ENCODE measurements at regions not wholly inside any gene's neighbourhood (a gene's known extent, or its start where the extent isn't known, plus 50 kb on each side); places are given as distances from the start of the nearest gene placed in this dataset.

GRCh38 chr2:7653617-7654016, 736.4 kb downstream of the RNF144A start:
- no peak for TF ChIP-seq TCF12 (IDR thresholded peaks at IDR 0.05; ENCODE audit: low read depth)
- no peak for TF ChIP-seq NFIC (IDR thresholded peaks at IDR 0.05)
- no peak for TF ChIP-seq TEAD4 (IDR thresholded peaks at IDR 0.05)
- no peak for TF ChIP-seq RAD21 (IDR thresholded peaks at IDR 0.05; ENCODE audit: low read depth)

GRCh38 chr2:7655629-7656028, 738.4 kb downstream of the RNF144A start:
- TF ChIP-seq EGR1 (IDR thresholded peaks at IDR 0.05), result no peak
- TF ChIP-seq EP300 (IDR thresholded peaks at IDR 0.05; ENCODE audit: borderline replicate concordance), result no peak

- no peak for TF ChIP-seq MAX (IDR thresholded peaks at IDR 0.05)
- TF ChIP-seq TCF12 (IDR thresholded peaks at IDR 0.05; ENCODE audit: low read depth), result no peak
- TF ChIP-seq NFIC (IDR thresholded peaks at IDR 0.05), result no peak
- no peak for TF ChIP-seq FOXM1 (IDR thresholded peaks at IDR 0.05; ENCODE audit: borderline replicate concordance, low read depth)
- no peak for TF ChIP-seq YY1 (IDR thresholded peaks at IDR 0.05; ENCODE audit: low read depth)
- no peak for TF ChIP-seq EP300 (IDR thresholded peaks at IDR 0.05; ENCODE audit: borderline replicate concordance)
- TF ChIP-seq TEAD4 (IDR thresholded peaks at IDR 0.05), result no peak
- TF ChIP-seq TAF1 (IDR thresholded peaks at IDR 0.05; ENCODE audit: low read depth), result no peak
- TF ChIP-seq CEBPB (IDR thresholded peaks at IDR 0.05), result no peak
- no peak for TF ChIP-seq CREB1 (IDR thresholded peaks at IDR 0.05; ENCODE audit: low read depth)
- no peak for TF ChIP-seq ZBTB7A (IDR thresholded peaks at IDR 0.05; ENCODE audit: low read depth)
- no peak for TF ChIP-seq EGR1 (IDR thresholded peaks at IDR 0.05)
- no peak for TF ChIP-seq USF1 (IDR thresholded peaks at IDR 0.05)
- TF ChIP-seq REST (IDR thresholded peaks at IDR 0.05; ENCODE audit: low read depth), result no peak
- TF ChIP-seq RAD21 (IDR thresholded peaks at IDR 0.05; ENCODE audit: low read depth), result no peak
Observed at GRCh38 chr2:7658486-7658885, 741.3 kb downstream of the RNF144A start.

GRCh38 chr2:7660816-7661215, 743.6 kb downstream of the RNF144A start:
- TF ChIP-seq TEAD4 (IDR thresholded peaks at IDR 0.05) (no peak), TAF1 (IDR thresholded peaks at IDR 0.05; ENCODE audit: low read depth) (no peak), USF1 (IDR thresholded peaks at IDR 0.05) (no peak), TCF12 (IDR thresholded peaks at IDR 0.05; ENCODE audit: low read depth) (no peak), CREB1 (IDR thresholded peaks at IDR 0.05; ENCODE audit: low read depth) (no peak), EP300 (IDR thresholded peaks at IDR 0.05; ENCODE audit: borderline replicate concordance) (no peak), REST (IDR thresholded peaks at IDR 0.05; ENCODE audit: low read depth) (no peak), RAD21 (IDR thresholded peaks at IDR 0.05; ENCODE audit: low read depth) (no peak), FOXM1 (IDR thresholded peaks at IDR 0.05; ENCODE audit: borderline replicate concordance, low read depth) (no peak), ZBTB7A (IDR thresholded peaks at IDR 0.05; ENCODE audit: low read depth) (no peak), MAX (IDR thresholded peaks at IDR 0.05) (no peak), EGR1 (IDR thresholded peaks at IDR 0.05) (no peak), YY1 (IDR thresholded peaks at IDR 0.05; ENCODE audit: low read depth) (no peak), NFIC (IDR thresholded peaks at IDR 0.05) (no peak)

GRCh38 chr2:7661502-7661901, 744.3 kb downstream of the RNF144A start:
- TF ChIP-seq TAF1 (IDR thresholded peaks at IDR 0.05; ENCODE audit: low read depth) (no peak), FOXM1 (IDR thresholded peaks at IDR 0.05; ENCODE audit: borderline replicate concordance, low read depth) (no peak), EGR1 (IDR thresholded peaks at IDR 0.05) (no peak), TCF12 (IDR thresholded peaks at IDR 0.05; ENCODE audit: low read depth) (no peak), EP300 (IDR thresholded peaks at IDR 0.05; ENCODE audit: borderline replicate concordance) (no peak), MAX (IDR thresholded peaks at IDR 0.05) (no peak), TEAD4 (IDR thresholded peaks at IDR 0.05) (no peak), REST (IDR thresholded peaks at IDR 0.05; ENCODE audit: low read depth) (no peak)
